NCI-H510A treated with DMSO at 0.1 percent for 48 hours (cell line): ENCODE measurements at regions not wholly inside any gene's neighbourhood (a gene's known extent, or its start where the extent isn't known, plus 50 kb on each side); places are given as distances from the start of the nearest gene placed in this dataset.
A peak's percentile ranks its signal among the peaks of the same experiment; 100 is the strongest.

Experiments used
- DNase-seq: peaks from one replicate; lab custom pipeline; 2025; lab: John Stamatoyannopoulos, UW

GRCh38 chr14:101230161-101230850 lies 326.8 kb upstream of the RTL1 start:
- no peak for DNase-seq

DNA sequence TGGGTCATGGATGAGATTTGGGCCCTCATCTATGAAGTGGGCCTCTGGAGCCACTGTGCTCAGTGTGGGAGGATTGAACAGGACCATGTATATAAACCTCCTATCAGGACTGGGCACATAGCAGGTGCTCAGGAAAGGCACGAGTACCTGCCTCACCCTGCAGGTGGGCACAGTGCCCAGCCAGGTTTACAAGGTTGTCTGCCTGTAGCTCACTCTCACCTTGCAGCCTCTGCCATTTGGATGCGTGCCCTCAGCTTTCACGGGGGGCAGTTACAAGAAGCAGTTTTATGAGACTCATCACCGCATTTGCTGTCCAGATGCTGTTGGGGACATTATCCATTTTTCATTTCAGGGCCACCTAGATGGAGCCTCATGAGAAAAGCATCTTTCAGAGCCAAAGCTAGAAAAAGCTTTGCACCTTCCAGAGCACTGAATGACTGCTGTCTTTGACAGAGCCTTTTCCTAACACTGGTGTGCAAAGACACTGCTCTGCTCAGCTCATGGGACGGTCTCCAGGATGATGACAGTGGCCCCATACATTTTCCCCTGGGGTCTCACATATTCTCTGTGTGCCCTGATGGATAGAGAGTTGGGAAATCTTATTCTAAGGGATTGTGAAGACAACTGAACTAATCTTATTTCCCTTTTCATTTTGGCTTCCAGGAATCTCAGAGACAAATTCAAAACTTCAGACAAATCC lies 327.5 kb upstream of the RTL1 start:
- DNase-seq = no peak

GRCh38 chr14:101231828-101232227 lies 328.3 kb upstream of the RTL1 start:
- DNase-seq = no peak

DNA sequence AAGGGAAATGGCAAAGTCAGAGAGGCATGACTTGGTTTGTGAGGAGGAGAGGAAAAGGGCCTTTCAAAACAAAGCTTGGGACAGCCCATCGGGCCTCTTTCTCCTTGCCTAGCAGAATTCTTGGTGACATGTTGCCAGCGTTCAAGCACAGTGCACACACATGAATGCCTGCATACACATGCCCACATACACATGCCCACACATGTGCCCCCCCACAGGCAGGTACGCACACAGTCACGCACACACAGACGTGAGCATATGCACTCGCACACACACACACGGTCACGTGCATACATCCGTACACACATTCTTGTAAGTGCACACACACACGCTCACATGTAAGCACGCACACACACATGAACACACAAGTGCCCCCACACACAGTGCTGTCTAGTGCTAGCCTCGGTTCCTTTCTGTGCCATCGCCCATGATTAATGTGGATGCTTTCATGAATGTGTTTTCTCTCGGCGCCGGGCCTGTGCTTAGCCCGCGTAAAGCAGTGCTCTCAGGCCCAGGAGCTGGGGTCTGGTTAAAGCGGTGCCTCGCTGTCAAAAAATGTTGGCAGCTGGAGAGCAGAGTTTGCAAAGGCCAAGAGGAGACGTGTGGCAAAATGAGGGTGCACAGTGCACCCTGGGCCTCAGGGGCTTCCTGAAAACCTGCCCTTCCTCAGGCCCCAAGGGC lies 328.8 kb upstream of the DIO3 start:
- DNase-seq = no peak

DNA sequence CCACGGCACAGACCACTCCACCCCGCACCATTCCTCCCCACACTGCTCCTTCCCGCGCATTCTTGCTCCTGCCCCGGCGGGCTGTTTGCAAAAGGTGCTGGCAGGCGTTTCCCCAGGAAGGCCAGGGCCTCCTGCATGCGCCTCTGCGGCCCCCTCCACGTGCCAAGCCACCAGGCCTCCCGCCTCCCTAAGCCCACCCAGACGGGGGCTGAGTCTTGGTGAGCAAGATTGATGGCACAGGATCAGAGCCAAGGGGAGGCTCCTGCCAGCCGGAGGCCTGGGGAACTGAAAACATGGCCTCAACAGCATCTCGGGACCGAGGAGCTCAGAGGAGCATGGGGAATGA lies 328.3 kb upstream of the DIO3 start:
- no peak for DNase-seq

DNA sequence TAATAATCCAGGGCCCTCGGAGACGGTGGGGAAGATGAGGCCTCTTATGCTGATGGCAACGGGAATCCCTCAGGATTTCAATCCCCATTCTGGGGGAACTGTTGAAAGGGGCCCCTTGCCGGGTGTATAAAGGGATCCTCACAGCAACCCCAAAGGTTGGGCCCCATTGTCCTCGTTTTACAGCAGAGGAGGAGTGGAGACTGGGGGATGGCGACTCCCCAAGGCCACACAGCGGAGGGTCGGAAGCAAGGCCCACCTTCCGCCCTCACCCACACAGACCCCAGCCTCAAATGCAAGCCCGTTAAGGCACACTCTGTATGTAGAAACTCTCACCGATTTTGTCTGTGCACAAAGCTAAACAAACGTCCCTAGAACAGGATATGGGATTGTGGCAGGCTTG lies 327.9 kb upstream of the DIO3 start:
- no peak for DNase-seq

DNA sequence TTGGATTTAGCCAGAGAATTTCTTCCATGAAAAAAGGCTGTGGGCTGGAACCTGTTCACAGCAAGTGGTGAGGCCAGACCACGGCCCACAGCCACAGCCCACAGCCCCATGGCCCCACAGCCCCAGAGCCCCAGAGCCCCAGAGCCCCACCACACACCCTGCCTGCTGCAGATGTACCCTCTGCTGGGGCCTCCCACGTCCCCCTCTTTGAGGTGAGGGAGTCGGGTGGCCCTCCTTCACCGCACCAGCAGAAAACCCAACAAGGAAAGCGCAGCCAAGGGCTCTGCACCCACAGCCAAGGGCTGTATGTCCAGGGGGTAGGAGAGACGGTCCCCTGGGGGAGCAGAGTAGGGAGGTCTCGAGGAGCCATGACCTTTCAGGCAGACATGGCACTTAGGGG lies 327.5 kb upstream of the DIO3 start:
- no peak for DNase-seq

GRCh38 chr14:101234244-101234937 lies 326.9 kb upstream of the DIO3 start:
- DNase-seq = no peak

DNA sequence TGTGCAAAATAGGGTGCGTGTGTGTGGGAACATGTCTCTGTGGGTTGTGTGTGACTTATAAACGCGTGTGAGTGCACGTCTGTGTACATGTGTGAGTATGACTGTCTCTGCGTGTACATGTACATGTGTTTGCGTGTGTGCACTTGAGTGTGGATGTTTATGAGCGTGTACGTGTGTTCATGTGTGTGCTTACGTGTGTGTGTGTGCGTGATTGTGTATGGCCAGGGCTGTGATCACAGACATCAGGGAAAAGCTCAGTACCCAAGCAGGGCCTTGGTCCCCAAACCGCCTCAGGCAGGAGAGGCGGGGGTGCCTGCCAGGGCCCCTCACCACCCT lies 326.3 kb upstream of the DIO3 start:
- DNase-seq = no peak

- DNase-seq = peak; percentile 38
These were observed 325.8 kb upstream of the DIO3 start for GRCh38 chr14:101235335-101236103.

- no peak for DNase-seq
These were observed 324.6 kb upstream of the DIO3 start for GRCh38 chr14:101236496-101237251.

- DNase-seq = no peak
These were observed 324.1 kb upstream of the DIO3 start for GRCh38 chr14:101237252-101237616.

GRCh38 chr14:101239065-101239464 lies 322.2 kb upstream of the DIO3 start:
- DNase-seq = no peak

DNA sequence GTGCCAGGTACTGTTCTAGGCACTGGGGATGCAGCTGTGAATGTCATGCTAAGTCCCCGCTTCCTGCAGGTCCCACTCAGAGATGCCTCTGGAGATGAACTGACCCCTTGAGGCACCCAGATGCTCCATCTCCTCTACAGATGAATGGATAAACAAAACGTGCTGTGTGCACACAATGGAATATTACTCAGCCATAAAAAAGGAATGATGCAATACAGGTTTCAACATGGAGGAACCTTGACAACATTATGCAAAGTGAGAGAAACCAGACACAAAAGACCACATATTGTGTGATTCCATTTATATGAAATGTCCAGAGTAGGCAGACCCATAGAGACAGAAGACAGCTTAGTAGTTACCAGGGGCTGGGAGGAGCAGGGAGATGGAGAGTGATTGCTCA lies 320.1 kb upstream of the DIO3 start:
- no peak for DNase-seq

- no peak for DNase-seq
These were observed 319.5 kb upstream of the DIO3 start for GRCh38 chr14:101241807-101242278.

- DNase-seq = no peak
These were observed 318.6 kb upstream of the DIO3 start for GRCh38 chr14:101242442-101243385.

GRCh38 chr14:101243587-101244338 lies 317.5 kb upstream of the DIO3 start:
- no peak for DNase-seq

GRCh38 chr14:101246894-101247841 lies 314.1 kb upstream of the DIO3 start:
- DNase-seq = no peak
